Upper lobe of left lung (tissue), 6 donors: ENCODE measurements at regions not wholly inside any gene's neighbourhood (a gene's known extent, or its start where the extent isn't known, plus 50 kb on each side); places are given as distances from the start of the nearest gene placed in this dataset.

ENCODE experiments used
- ATAC-seq, 2 donors: fragments of 200-7000 bp; cut with Tn5 transposase; one replicate each; pipeline ENCODE4 v1.9.1; 2022; ENCODE audit warnings: mild to moderate bottlenecking in 2 of 2, moderate library complexity in 2 of 2; ENCODE audit not compliant: low FRiP score in 2 of 2
- DNase-seq, 2 donors: peaks; one replicate each; pipeline ENCODE4 v3.0.0-alpha.2; 2019 to 2020
- H3K27ac ChIP-seq, 4 donors: fragments of 200-600 bp; sonication (generic); one replicate each; pipeline ENCODE4 v1.5.1; 2016 to 2019
- H3K27me3 ChIP-seq, 4 donors: fragments of 200-600 bp; sonication (generic); one replicate each; pipeline ENCODE4 v1.5.1; 2017 to 2019
- H3K36me3 ChIP-seq, 4 donors: fragments of 200-600 bp; sonication (generic); one replicate each; pipeline ENCODE4 v1.5.1; 2016 to 2019
- H3K4me1 ChIP-seq, 4 donors: fragments of 200-600 bp; sonication (generic); one replicate each; pipeline ENCODE4 v1.5.1; 2018 to 2019
- H3K4me3 ChIP-seq, 4 donors: fragments of 200-600 bp; sonication (generic); one replicate each; pipeline ENCODE4 v1.5.1; 2017 to 2019; ENCODE audit warnings: mild to moderate bottlenecking in 2 of 4, moderate library complexity in 1 of 4
- H3K9me3 ChIP-seq, 4 donors: fragments of 200-600 bp; sonication (generic); one replicate each; pipeline ENCODE4 v1.5.1; 2018 to 2019
- CTCF ChIP-seq, 6 experiments: fragments of 450-650 bp in 4 of 6; fragments of 200-600 bp in 2 of 6; sonication (generic) in 2 of 6; IDR thresholded peaks; one replicate each; pipeline ENCODE4 v1.5.1; 2016 to 2019; ENCODE audit warnings: antibody characterized with exemption in 6 of 6
- EP300 ChIP-seq, 4 donors: sonication (generic); formaldehyde crosslinking; IDR thresholded peaks; one replicate each; pipeline ENCODE4 v1.5.1; 2017; ENCODE audit warnings: antibody characterized with exemption in 4 of 4, control low read depth in 2 of 4
- POLR2A ChIP-seq, 4 donors: fragments of 450-650 bp; IDR thresholded peaks; one replicate each; pipeline ENCODE4 v1.5.1; 2016 to 2017; ENCODE audit warnings: antibody characterized with exemption in 4 of 4, mild to moderate bottlenecking in 2 of 4
- POLR2AphosphoS5 ChIP-seq, 2 donors: sonication (generic); formaldehyde crosslinking; IDR thresholded peaks; one replicate each; pipeline ENCODE4 v1.5.1; 2017; ENCODE audit warnings: antibody characterized with exemption in 2 of 2
- WGBS, 2 donors: methylation state at CpG; one replicate each; pipeline ENCODE4 v1.1.5; 2017 to 2018; 5-methylcytosine and 5-hydroxymethylcytosine counted together
- donor health status: DM: no; HTN: no; CAD: no; lungs with moderate emphysema.
- donor health status: DM: no; HTN: yes; CAD: no; lungs with severe emphysema.

GRCh38 chr14:58776516-58776915 is 138.8 kb downstream of the DACT1 start:
- WGBS, 2 donors = 91 to 92% methylated on average over 4 of the region's 4 CpGs
- Histone ChIP-seq H3K4me1 (no peaks in the 10 kb centered on the region), H3K27ac (no peak overlapping the region), H3K36me3 (no peaks in the 10 kb centered on the region), H3K4me3 (no peak overlapping the region), H3K9me3 (no peaks in the 10 kb centered on the region), H3K27me3 (no peaks in the 10 kb centered on the region)
- DNase-seq = no peak
- TF ChIP-seq POLR2AphosphoS5 (IDR thresholded peaks at IDR 0.05) = no peak
- TF ChIP-seq EP300 (IDR thresholded peaks at IDR 0.05) = no peak
- TF ChIP-seq POLR2A (IDR thresholded peaks at IDR 0.05) = no peak
- no peak for TF ChIP-seq CTCF (IDR thresholded peaks at IDR 0.05)
- no peak for ATAC-seq

- DNase-seq = no peak
- no peak for TF ChIP-seq POLR2A (IDR thresholded peaks at IDR 0.05)
- TF ChIP-seq CTCF (IDR thresholded peaks at IDR 0.05) = no peak
- no peak for TF ChIP-seq EP300 (IDR thresholded peaks at IDR 0.05)
- no peak for TF ChIP-seq POLR2AphosphoS5 (IDR thresholded peaks at IDR 0.05)
These were observed 139.8 kb downstream of the DACT1 start for GRCh38 chr14:58777541-58777979.

GRCh38 chr14:58778202-58778601 is 140.4 kb downstream of the DACT1 start:
- WGBS, 2 donors = 82 to 87% methylated on average over 3 of the region's 3 CpGs
- Histone ChIP-seq H3K36me3 (no peaks in the 10 kb centered on the region), H3K27me3 (no peaks in the 10 kb centered on the region), H3K9me3 (no peaks in the 10 kb centered on the region), H3K27ac (no peak overlapping the region), H3K4me1 (no peaks in the 10 kb centered on the region), H3K4me3 (no peak overlapping the region)
- TF ChIP-seq EP300 (IDR thresholded peaks at IDR 0.05) (no peak), POLR2A (IDR thresholded peaks at IDR 0.05) (no peak), POLR2AphosphoS5 (IDR thresholded peaks at IDR 0.05) (no peak), CTCF (IDR thresholded peaks at IDR 0.05) (no peak)
- DNase-seq = no peak
- no peak for ATAC-seq

More at GRCh38 chr14:58777541-58777979, 139.8 kb downstream of the DACT1 start:
- H3K4me1 ChIP-seq = no peaks in the 10 kb centered on the region
- no peaks in the 10 kb centered on the region for H3K27me3 ChIP-seq
- H3K9me3 ChIP-seq = no peaks in the 10 kb centered on the region
- no peak overlapping the region for H3K27ac ChIP-seq
- 40 to 54% methylated on average over 5 to 7 of the region's 7 CpGs for WGBS, 2 donors
- no peak overlapping the region for H3K4me3 ChIP-seq
- ATAC-seq = no peak
- H3K36me3 ChIP-seq = no peaks in the 10 kb centered on the region

- peaks cover 0 to under 1% (median 0%) of the 10 kb centered on the region in 4 donors for H3K4me1 ChIP-seq
- no peaks in the 10 kb centered on the region for H3K36me3 ChIP-seq
- H3K27me3 ChIP-seq = no peaks in the 10 kb centered on the region
- no peak overlapping the region for H3K4me3 ChIP-seq
- DNase-seq (no peak), ATAC-seq (no peak)
- no peaks in the 10 kb centered on the region for H3K9me3 ChIP-seq
- 67 to 72% methylated on average over 2 of the region's 2 CpGs for WGBS, 2 donors
- H3K27ac ChIP-seq = no peak overlapping the region
- TF ChIP-seq POLR2A (IDR thresholded peaks at IDR 0.05) = no peak
- TF ChIP-seq EP300 (IDR thresholded peaks at IDR 0.05) = no peak
- TF ChIP-seq CTCF (IDR thresholded peaks at IDR 0.05) = no peak
- TF ChIP-seq POLR2AphosphoS5 (IDR thresholded peaks at IDR 0.05) = no peak
These were observed 141.6 kb downstream of the DACT1 start for GRCh38 chr14:58779376-58779775.

GRCh38 chr14:58780185-58780584 is 142.4 kb downstream of the DACT1 start:
- Histone ChIP-seq H3K36me3 (no peaks in the 10 kb centered on the region), H3K27ac (no peak overlapping the region), H3K4me3 (no peak overlapping the region), H3K27me3 (no peaks in the 10 kb centered on the region), H3K4me1 (peaks cover 0 to 7% (median under 1%) of the 10 kb centered on the region in 4 donors), H3K9me3 (no peaks in the 10 kb centered on the region)
- ATAC-seq = no peak
- TF ChIP-seq POLR2A (IDR thresholded peaks at IDR 0.05) = no peak
- no peak for TF ChIP-seq POLR2AphosphoS5 (IDR thresholded peaks at IDR 0.05)
- TF ChIP-seq CTCF (IDR thresholded peaks at IDR 0.05) = no peak
- no peak for TF ChIP-seq EP300 (IDR thresholded peaks at IDR 0.05)
- WGBS, 2 donors = 86 to 93% methylated on average over 5 of the region's 5 CpGs
- no peak for DNase-seq
